K562 (cell line): ENCODE measurements at regions not wholly inside any gene's neighbourhood (a gene's known extent, or its start where the extent isn't known, plus 50 kb on each side); places are given as distances from the start of the nearest gene placed in this dataset.

Source experiments
- ATAC-seq: fragments of 200-7000 bp; cut with Tn5 transposase; 3 replicates; pipeline ENCODE4 v1.9.1; 2020; ENCODE audit warnings: moderate library complexity
- BruUV-seq: library from RNA; stranded (reverse); fragments of 400-500 nt; replicated peaks from 2 replicates; lab custom pipeline; 2021; lab: Mats Ljungman, UMichigan
- CTCF ChIA-PET: fragments of 300-600 bp; formaldehyde crosslinking; extraction: SDS; loops from one replicate; lab custom pipeline; 2021; ENCODE audit warnings: low intra/inter-chr PET ratio; lab: Yijun Ruan, JAX
- POLR2A ChIA-PET: fragments of 300-600, 350-650 bp; sonication (Branson Sonifier 250); formaldehyde crosslinking; extraction: SDS; loops from one replicate; lab custom pipeline; 2021; ENCODE audit warnings: antibody characterized with exemption, inconsistent platforms; lab: Yijun Ruan, JAX
- DNase-seq, 4 experiments: peaks; one replicate each; pipeline versions ENCODE4 v3.0.0 to v3.0.0-alpha.2; 2011 to 2018; ENCODE audit warnings: low spot score in 3 of 4, mixed read lengths in 3 of 4; ENCODE audit errors: extremely low read depth in 1 of 4
- FAIRE-seq: peaks from 2 replicates; lab custom pipeline; 2011; peaks lifted over from hg19 to GRCh38; lab: Jason Lieb, UNC
- H2AFZ ChIP-seq: 2 replicates; pipeline ENCODE4 v1.6.0; 2011; ENCODE audit warnings: low read depth, low read length, control low read depth, inconsistent platforms
- H3K27ac ChIP-seq: fragments of 200-600 bp; 3 replicates; pipeline ENCODE4 v1.8.0; 2011; ENCODE audit warnings: low read depth, mild to moderate bottlenecking, control low read depth, inconsistent platforms, low read length, moderate library complexity, mixed read lengths; ENCODE audit errors: extremely low read depth
- H3K27me3 ChIP-seq, 2 experiments: fragments of 300-600 bp in 1 of 2; 2 replicates in 1 of 2; 3 replicates in 1 of 2; pipeline versions ENCODE4 v1.6.0 to v1.8.0; 2011; ENCODE audit warnings: inconsistent platforms in 2 of 2, low read length in 2 of 2, mild to moderate bottlenecking in 1 of 2, mixed read lengths in 1 of 2, moderate library complexity in 1 of 2; ENCODE audit not compliant: control insufficient read depth in 2 of 2, insufficient read depth in 2 of 2
- H3K36me3 ChIP-seq: fragments of 300-600 bp; 3 replicates; pipeline ENCODE4 v1.8.0; 2011; ENCODE audit warnings: mild to moderate bottlenecking, low read length, inconsistent platforms; ENCODE audit not compliant: control insufficient read depth, insufficient read depth
- H3K4me1 ChIP-seq, 2 experiments: fragments of 200-600 bp in 1 of 2; replicated peaks in 1 of 2; 2 replicates in 1 of 2; 3 replicates in 1 of 2; pipeline versions ENCODE4 v1.5.1 to v1.8.0; 2011; ENCODE audit warnings: inconsistent platforms in 2 of 2, low read length in 2 of 2, mild to moderate bottlenecking in 1 of 2, mixed read lengths in 1 of 2, moderate library complexity in 1 of 2; ENCODE audit not compliant: control insufficient read depth in 2 of 2, insufficient read depth in 2 of 2
- H3K4me2 ChIP-seq: 2 replicates; pipeline ENCODE4 v1.6.1; 2011; ENCODE audit warnings: low read length, control low read depth, inconsistent platforms, mixed read lengths; ENCODE audit not compliant: insufficient read depth
- H3K4me3 ChIP-seq: fragments of 200-600 bp; sonication (generic), shearing (Covaris generic); 2 replicates; pipeline ENCODE4 v1.5.1; 2016; ENCODE audit warnings: control low read depth, inconsistent platforms
- H3K79me2 ChIP-seq: fragments of 200-600 bp; 3 replicates; pipeline ENCODE4 v1.8.0; 2011; ENCODE audit warnings: low read length, inconsistent platforms; ENCODE audit not compliant: control insufficient read depth, insufficient read depth
- H3K9ac ChIP-seq, 2 experiments: 2 replicates each; pipeline versions ENCODE4 v1.6.0 to v1.6.1; 2011; ENCODE audit warnings: low read depth in 2 of 2, low read length in 2 of 2, control low read depth in 1 of 2, inconsistent platforms in 1 of 2, mild to moderate bottlenecking in 1 of 2, mixed read lengths in 1 of 2; ENCODE audit not compliant: insufficient read depth in 1 of 2
- H3K9me1 ChIP-seq: one replicate; pipeline ENCODE4 v1.6.0; 2011; ENCODE audit warnings: inconsistent platforms, mild to moderate bottlenecking, low read length, moderate library complexity; ENCODE audit not compliant: control insufficient read depth, insufficient read depth
- H3K9me3 ChIP-seq: replicated peaks from 2 replicates; pipeline ENCODE4 v1.5.1; 2011; ENCODE audit warnings: low read depth, low read length, inconsistent platforms; ENCODE audit not compliant: control insufficient read depth, insufficient read depth
- H4K20me1 ChIP-seq: replicated peaks from 2 replicates; pipeline ENCODE4 v1.6.1; 2011; ENCODE audit warnings: low read length, inconsistent platforms, mixed read lengths; ENCODE audit not compliant: control insufficient read depth, insufficient read depth
- ARHGAP35 ChIP-seq: fragments of 450-650 bp; IDR thresholded peaks from 2 replicates; pipeline ENCODE4 v1.6.1; 2018; ENCODE audit not compliant: partially characterized antibody
- BMI1 ChIP-seq: fragments of 150-350 bp; IDR thresholded peaks from 2 replicates; pipeline ENCODE4 v1.6.1; 2014; ENCODE audit warnings: low read length
- HMG20A ChIP-seq: fragments of 450-650 bp; formaldehyde crosslinking; conservative IDR thresholded peaks from 2 replicates; pipeline ENCODE4 v1.4.0; 2020; ENCODE audit warnings: mild to moderate bottlenecking, mixed read lengths
- KDM5B ChIP-seq: fragments of 200-600 bp; sonication (generic); IDR thresholded peaks from 2 replicates; pipeline ENCODE4 v1.6.1; 2012; ENCODE audit warnings: low read depth, mild to moderate bottlenecking, moderate library complexity, low read length, control low read depth, inconsistent platforms; ENCODE audit not compliant: insufficient replicate concordance
- L3MBTL2 ChIP-seq: fragments of 450-650 bp; IDR thresholded peaks from 2 replicates; pipeline ENCODE4 v1.6.1; 2016; ENCODE audit warnings: mild to moderate bottlenecking, moderate library complexity
- MTF1 ChIP-seq: fragments of 250-450 bp; sonication (Bioruptor Pico); IDR thresholded peaks from 2 replicates; pipeline ENCODE4 v1.9.0; 2021; ENCODE audit warnings: moderate library complexity, mild to moderate bottlenecking, inconsistent platforms, borderline replicate concordance
- NCOA2 ChIP-seq, 2 experiments: fragments of 450-650 bp; IDR thresholded peaks; 2 replicates each; pipeline ENCODE4 v1.6.1; 2018; ENCODE audit warnings: mild to moderate bottlenecking in 2 of 2, moderate library complexity in 1 of 2; ENCODE audit not compliant: partially characterized antibody in 2 of 2
- OTX1 ChIP-seq: fragments of 450-650 bp; formaldehyde crosslinking; IDR thresholded peaks from 2 replicates; pipeline ENCODE4 v1.4.0; 2022; ENCODE audit warnings: mild to moderate bottlenecking
- PHF20 ChIP-seq: fragments of 450-650 bp; IDR thresholded peaks from 2 replicates; pipeline ENCODE4 v1.6.1; 2018; ENCODE audit not compliant: partially characterized antibody
- POLR2A ChIP-seq: fragments of 450-650 bp; conservative IDR thresholded peaks from 2 replicates; pipeline ENCODE4 v1.6.1; 2016
- SP2 ChIP-seq: IDR thresholded peaks from 2 replicates; pipeline ENCODE4 v1.6.1; 2011; ENCODE audit warnings: mild to moderate bottlenecking, low read depth, low read length, moderate library complexity; ENCODE audit not compliant: poor library complexity, severe bottlenecking; ENCODE audit errors: extremely low read depth
- ZNF165 ChIP-seq: fragments of 250-450 bp; sonication (Bioruptor Pico); IDR thresholded peaks from 2 replicates; pipeline ENCODE4 v1.4.0; 2020; ENCODE audit warnings: borderline replicate concordance
- ZNF263 ChIP-seq: sonication (generic); formaldehyde crosslinking; IDR thresholded peaks from 2 replicates; pipeline ENCODE4 v1.8.0; 2022; ENCODE audit warnings: mild to moderate bottlenecking, missing genetic modification reagents, borderline replicate concordance
- ZNF311 ChIP-seq: fragments of 250-450 bp; sonication (Bioruptor Pico); IDR thresholded peaks from 2 replicates; pipeline ENCODE4 v1.4.0; 2020; ENCODE audit warnings: mild to moderate bottlenecking, moderate library complexity
- WGBS: fragments of 100-300 bp; shearing (Covaris generic); methylation state at CpG from one replicate; pipeline ENCODE4 v1.1.6; 2016; ENCODE audit warnings: low coverage, mixed read lengths; ENCODE audit not compliant: insufficient coverage; ENCODE audit errors: missing lambda C conversion rate; 5-methylcytosine and 5-hydroxymethylcytosine counted together
- in situ Hi-C: fragments of 300-500 bp; cut with MboI; formaldehyde crosslinking; loops from 4 replicates; pipeline ENCODE4 v1.15.0; 2018; ENCODE audit warnings: inconsistent platforms, mixed read lengths
- intact Hi-C: fragments of 100-400 bp; cut with micrococcal nuclease; formaldehyde crosslinking; loops from 2 replicates; pipeline ENCODE4 v1.14.2; 2022
- TF ChIP-seq, protein P1 (sequence below), 2 experiments: fragments of 200-800 bp in 1 of 2; sonication (Bioruptor generic) in 1 of 2; sonication (generic) in 1 of 2; formaldehyde crosslinking in 1 of 2; IDR thresholded peaks in 1 of 2; conservative IDR thresholded peaks in 1 of 2; 2 replicates each; pipeline versions ENCODE4 v1.5.0 to v1.6.1; 2016 to 2020; ENCODE audit warnings: missing compliant biosample characterization in 1 of 2, missing genetic modification characterization in 1 of 2, missing genetic modification reagents in 1 of 2
- TF ChIP-seq, protein P2 (sequence below): fragments of 250-450 bp; sonication (Bioruptor Pico); IDR thresholded peaks from 2 replicates; pipeline ENCODE4 v1.5.0; 2021; ENCODE audit warnings: mild to moderate bottlenecking, moderate library complexity
- TF ChIP-seq, protein P3 (sequence below): sonication (generic); formaldehyde crosslinking; IDR thresholded peaks from 2 replicates; pipeline ENCODE4 v1.5.0; 2020; ENCODE audit warnings: missing genetic modification reagents

DNA sequence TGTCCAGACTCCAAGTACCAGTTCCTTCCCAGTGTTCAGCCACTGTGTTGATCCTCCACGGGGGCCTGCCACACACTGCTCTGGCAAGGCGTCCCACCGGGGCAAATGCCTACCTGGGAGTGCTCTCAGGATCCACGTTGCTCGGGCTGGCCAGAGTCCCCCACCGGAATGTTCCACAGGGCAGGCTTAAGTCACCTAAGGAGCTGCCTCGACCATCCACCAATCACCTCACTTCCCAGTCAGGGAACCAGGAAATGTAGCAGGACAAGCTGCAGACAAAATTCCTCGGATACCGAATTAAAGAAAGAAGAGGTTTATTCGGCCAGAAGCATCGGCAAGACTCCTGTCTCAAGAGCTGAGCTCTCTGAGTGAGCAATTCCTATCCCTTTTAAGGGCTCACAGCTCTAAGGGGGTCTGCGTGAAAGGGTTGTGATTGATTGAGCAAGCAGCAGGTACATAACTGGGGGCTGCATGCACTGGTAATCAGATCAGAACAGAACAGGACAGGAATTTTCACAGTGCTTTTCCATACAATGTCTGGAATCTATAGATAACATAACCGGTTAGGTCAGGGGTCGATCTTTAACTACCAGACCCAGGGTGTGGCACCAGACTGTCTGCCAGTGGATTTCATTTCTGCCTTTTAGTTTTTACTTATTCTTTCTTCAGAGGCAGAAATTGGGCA lies 56.9 kb upstream of the EDNRB start (continued):
- TF ChIP-seq, protein P1, sequence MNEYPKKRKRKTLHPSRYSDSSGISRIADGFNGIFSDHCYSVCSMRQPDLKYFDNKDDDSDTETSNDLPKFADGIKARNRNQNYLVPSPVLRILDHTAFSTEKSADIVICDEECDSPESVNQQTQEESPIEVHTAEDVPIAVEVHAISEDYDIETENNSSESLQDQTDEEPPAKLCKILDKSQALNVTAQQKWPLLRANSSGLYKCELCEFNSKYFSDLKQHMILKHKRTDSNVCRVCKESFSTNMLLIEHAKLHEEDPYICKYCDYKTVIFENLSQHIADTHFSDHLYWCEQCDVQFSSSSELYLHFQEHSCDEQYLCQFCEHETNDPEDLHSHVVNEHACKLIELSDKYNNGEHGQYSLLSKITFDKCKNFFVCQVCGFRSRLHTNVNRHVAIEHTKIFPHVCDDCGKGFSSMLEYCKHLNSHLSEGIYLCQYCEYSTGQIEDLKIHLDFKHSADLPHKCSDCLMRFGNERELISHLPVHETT (CRISPR knock-in tag; conservative IDR thresholded peaks at IDR 0.05 in 1 of 2, IDR thresholded peaks at IDR 0.05 in 1 of 2): no peak
- TF ChIP-seq BMI1 (no peak), ZNF165 (CRISPR knock-in tag) (no peak), NCOA2 (IDR thresholded peaks at IDR 0.05; ENCODE audit: partially characterized antibody in 2 of 2) (no peak), PHF20 (no peak), KDM5B (no peak), ZNF263 (no peak), ARHGAP35 (no peak)
- TF ChIP-seq, all 486 proteins: peak for 0

DNA sequence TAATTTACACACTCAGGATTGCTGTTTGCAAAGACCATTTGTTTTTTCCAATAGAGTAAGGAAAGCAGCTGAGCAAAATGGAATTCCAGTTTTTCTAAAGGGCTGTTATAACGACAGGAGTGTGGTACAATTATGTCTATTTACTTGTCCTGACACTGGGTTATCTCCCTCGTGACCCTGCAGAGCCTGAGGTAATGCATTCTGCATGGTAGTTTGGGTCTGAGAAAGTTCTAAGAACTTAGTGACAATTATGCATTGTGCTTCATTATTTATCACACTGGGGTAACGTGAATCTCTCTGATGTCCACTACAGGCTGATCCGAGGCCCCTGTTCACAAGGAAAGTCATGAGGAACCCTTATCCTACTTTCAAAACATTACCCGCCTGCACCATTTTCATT lies 50.7 kb upstream of the EDNRB start:
- DNase-seq (no peak), ATAC-seq (no peak)
- H2AFZ ChIP-seq: no peak overlapping the region
- TF ChIP-seq, protein P2, sequence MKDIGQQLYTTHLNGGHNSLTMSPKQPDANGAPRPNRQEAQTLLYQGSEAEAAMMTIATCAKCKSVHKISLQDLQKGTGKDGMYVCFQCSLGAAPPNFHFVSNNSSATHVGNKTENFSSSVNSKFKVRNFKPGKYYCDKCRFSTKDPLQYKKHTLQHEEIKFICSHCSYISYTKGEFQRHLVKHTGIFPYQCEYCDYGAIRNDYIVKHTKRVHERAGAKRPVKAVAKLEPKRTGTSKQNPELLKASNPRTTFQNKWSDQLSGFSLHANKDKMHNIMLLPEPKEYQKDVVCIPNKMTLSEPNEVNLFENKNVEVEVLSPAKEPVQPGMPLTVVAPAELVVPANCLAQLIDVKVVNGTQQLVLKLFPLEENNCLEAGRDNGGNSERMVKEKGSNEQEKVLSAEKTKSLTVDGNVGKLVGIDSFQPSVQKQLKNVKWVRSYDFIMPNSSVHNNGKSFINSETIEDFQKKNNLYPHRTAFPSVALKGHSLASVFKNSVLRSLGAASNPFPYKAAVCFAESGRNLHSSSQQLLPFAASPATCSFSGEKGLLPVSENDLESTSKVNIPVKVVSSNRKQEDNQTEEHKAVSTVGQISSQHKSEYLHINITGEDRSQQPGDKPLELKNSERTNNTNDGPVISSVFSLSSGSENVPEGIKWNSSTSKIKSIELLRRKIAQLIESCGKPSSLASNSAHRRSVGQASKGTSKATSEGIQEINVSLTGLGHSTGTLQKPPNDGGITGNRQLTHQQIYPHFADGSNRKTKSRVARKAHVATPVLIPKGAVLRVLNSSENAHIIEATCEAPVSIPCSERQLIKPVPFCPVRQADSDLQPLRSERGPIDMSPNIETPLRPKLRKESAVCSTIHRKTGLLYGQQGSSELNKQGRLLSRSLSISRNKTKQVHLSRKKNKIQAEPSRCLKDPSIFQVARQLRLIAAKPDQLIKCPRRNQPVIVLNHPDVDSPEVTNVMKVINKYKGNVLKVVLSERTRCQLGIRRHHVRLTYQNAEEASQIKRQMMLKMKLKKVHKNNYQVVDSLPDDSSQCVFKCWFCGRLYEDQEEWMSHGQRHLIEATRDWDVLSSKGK (CRISPR knock-in tag): no peak
- TF ChIP-seq L3MBTL2 (no peak), OTX1 (CRISPR knock-in tag) (no peak), ZNF311 (CRISPR knock-in tag) (no peak), POLR2A (no peak), MTF1 (CRISPR knock-in tag) (no peak), HMG20A (no peak), SP2 (no peak)
- TF ChIP-seq, protein P3, sequence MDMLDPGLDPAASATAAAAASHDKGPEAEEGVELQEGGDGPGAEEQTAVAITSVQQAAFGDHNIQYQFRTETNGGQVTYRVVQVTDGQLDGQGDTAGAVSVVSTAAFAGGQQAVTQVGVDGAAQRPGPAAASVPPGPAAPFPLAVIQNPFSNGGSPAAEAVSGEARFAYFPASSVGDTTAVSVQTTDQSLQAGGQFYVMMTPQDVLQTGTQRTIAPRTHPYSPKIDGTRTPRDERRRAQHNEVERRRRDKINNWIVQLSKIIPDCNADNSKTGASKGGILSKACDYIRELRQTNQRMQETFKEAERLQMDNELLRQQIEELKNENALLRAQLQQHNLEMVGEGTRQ (CRISPR knock-in tag): no peak

More for the DNA sequence above, 50.7 kb upstream of the EDNRB start:
- BruUV-seq: no TSS peak
- WGBS: 0% methylated on average over 5 of the region's 5 CpGs
- H4K20me1 ChIP-seq: no peaks in the 10 kb centered on the region
- H3K79me2 ChIP-seq: no peaks in the 10 kb centered on the region
- in situ Hi-C loops: no loop called here
- H3K4me3 ChIP-seq: no peak overlapping the region
- FAIRE-seq: no peak
- H3K27ac ChIP-seq: no peak overlapping the region
- H3K36me3 ChIP-seq: no peaks in the 10 kb centered on the region
- no peaks in the 10 kb centered on the region for H3K27me3 ChIP-seq
- H3K9ac ChIP-seq: no peak overlapping the region
- ChIA-PET POLR2A (no interaction called here), CTCF (no interaction called here)
- H3K9me3 ChIP-seq: no peaks in the 10 kb centered on the region
- H3K4me1 ChIP-seq: no peaks in the 10 kb centered on the region
- intact Hi-C loops: no loop called here
- H3K9me1 ChIP-seq: no peaks in the 10 kb centered on the region
- no peak overlapping the region for H3K4me2 ChIP-seq
